ENCODE measurements at regions not wholly inside any gene's neighbourhood (a gene's known extent, or its start where the extent isn't known, plus 50 kb on each side); places are given as distances from the start of the nearest gene placed in this dataset.

- 94 to 95% methylated on average over 6 to 7 of the region's 7 CpGs for WGBS, 2 experiments
- no peak overlapping the region for H3K4me3 ChIP-seq (ENCODE audit: insufficient read depth, low read depth, low read length)
- H3K4me1 ChIP-seq (ENCODE audit: control insufficient read depth, insufficient read depth, low read length), result no peaks in the 10 kb centered on the region
- no peak overlapping the region for H3K27ac ChIP-seq (ENCODE audit: insufficient read depth, low read depth, low read length, poor library complexity, severe bottlenecking)
- H3K27me3 ChIP-seq (ENCODE audit: control insufficient read depth, insufficient read depth, low read length, poor library complexity, severe bottlenecking), result no peaks in the 10 kb centered on the region
- no peaks in the 10 kb centered on the region for H3K9me3 ChIP-seq (ENCODE audit: control insufficient read depth, low read length)
- H3K36me3 ChIP-seq (ENCODE audit: control insufficient read depth, insufficient read depth, low read length), result no peaks in the 10 kb centered on the region
Observed at GRCh38 chr15:58257776-58258325, 119.7 kb downstream of the AQP9 start.

GRCh38 chr15:58258501-58259292, 120.5 kb downstream of the AQP9 start:
- Histone ChIP-seq H3K27ac (ENCODE audit: insufficient read depth, low read depth, low read length, poor library complexity, severe bottlenecking) (no peak overlapping the region), H3K4me3 (ENCODE audit: insufficient read depth, low read depth, low read length) (no peak overlapping the region), H3K4me1 (ENCODE audit: control insufficient read depth, insufficient read depth, low read length) (no peaks in the 10 kb centered on the region), H3K36me3 (ENCODE audit: control insufficient read depth, insufficient read depth, low read length) (no peaks in the 10 kb centered on the region), H3K27me3 (ENCODE audit: control insufficient read depth, insufficient read depth, low read length, poor library complexity, severe bottlenecking) (no peaks in the 10 kb centered on the region), H3K9me3 (ENCODE audit: control insufficient read depth, low read length) (no peaks in the 10 kb centered on the region)
- 81 to 87% methylated on average over 5 to 7 of the region's 7 CpGs for WGBS, 2 experiments

GRCh38 chr15:58260205-58260724, 122.1 kb downstream of the AQP9 start:
- 46 to 49% methylated on average over 6 of the region's 6 CpGs for WGBS, 2 experiments

GRCh38 chr15:58260725-58261267, 122.6 kb downstream of the AQP9 start:
- no peak overlapping the region for H3K4me3 ChIP-seq (ENCODE audit: insufficient read depth, low read depth, low read length)
- no peaks in the 10 kb centered on the region for H3K9me3 ChIP-seq (ENCODE audit: control insufficient read depth, low read length)
- H3K27me3 ChIP-seq (ENCODE audit: control insufficient read depth, insufficient read depth, low read length, poor library complexity, severe bottlenecking), result no peaks in the 10 kb centered on the region
- H3K27ac ChIP-seq (ENCODE audit: insufficient read depth, low read depth, low read length, poor library complexity, severe bottlenecking), result no peak overlapping the region
- 92 to 97% methylated on average over 2 of the region's 2 CpGs for WGBS, 2 experiments
- no peaks in the 10 kb centered on the region for H3K4me1 ChIP-seq (ENCODE audit: control insufficient read depth, insufficient read depth, low read length)
- H3K36me3 ChIP-seq (ENCODE audit: control insufficient read depth, insufficient read depth, low read length), result no peaks in the 10 kb centered on the region

More at GRCh38 chr15:58260205-58260724, 122.1 kb downstream of the AQP9 start:
- Histone ChIP-seq H3K27ac (ENCODE audit: insufficient read depth, low read depth, low read length, poor library complexity, severe bottlenecking) (no peak overlapping the region), H3K27me3 (ENCODE audit: control insufficient read depth, insufficient read depth, low read length, poor library complexity, severe bottlenecking) (no peaks in the 10 kb centered on the region), H3K9me3 (ENCODE audit: control insufficient read depth, low read length) (no peaks in the 10 kb centered on the region), H3K36me3 (ENCODE audit: control insufficient read depth, insufficient read depth, low read length) (no peaks in the 10 kb centered on the region), H3K4me3 (ENCODE audit: insufficient read depth, low read depth, low read length) (no peak overlapping the region), H3K4me1 (ENCODE audit: control insufficient read depth, insufficient read depth, low read length) (no peaks in the 10 kb centered on the region)

GRCh38 chr15:58261368-58261767, 123.2 kb downstream of the AQP9 start:
- H3K9me3 ChIP-seq (ENCODE audit: control insufficient read depth, low read length), result no peaks in the 10 kb centered on the region
- no peaks in the 10 kb centered on the region for H3K27me3 ChIP-seq (ENCODE audit: control insufficient read depth, insufficient read depth, low read length, poor library complexity, severe bottlenecking)
- H3K4me1 ChIP-seq (ENCODE audit: control insufficient read depth, insufficient read depth, low read length), result no peaks in the 10 kb centered on the region
- H3K27ac ChIP-seq (ENCODE audit: insufficient read depth, low read depth, low read length, poor library complexity, severe bottlenecking), result no peak overlapping the region
- H3K4me3 ChIP-seq (ENCODE audit: insufficient read depth, low read depth, low read length), result no peak overlapping the region
- no peaks in the 10 kb centered on the region for H3K36me3 ChIP-seq (ENCODE audit: control insufficient read depth, insufficient read depth, low read length)
- 82 to 84% methylated on average over 5 of the region's 5 CpGs for WGBS, 2 experiments

DNA sequence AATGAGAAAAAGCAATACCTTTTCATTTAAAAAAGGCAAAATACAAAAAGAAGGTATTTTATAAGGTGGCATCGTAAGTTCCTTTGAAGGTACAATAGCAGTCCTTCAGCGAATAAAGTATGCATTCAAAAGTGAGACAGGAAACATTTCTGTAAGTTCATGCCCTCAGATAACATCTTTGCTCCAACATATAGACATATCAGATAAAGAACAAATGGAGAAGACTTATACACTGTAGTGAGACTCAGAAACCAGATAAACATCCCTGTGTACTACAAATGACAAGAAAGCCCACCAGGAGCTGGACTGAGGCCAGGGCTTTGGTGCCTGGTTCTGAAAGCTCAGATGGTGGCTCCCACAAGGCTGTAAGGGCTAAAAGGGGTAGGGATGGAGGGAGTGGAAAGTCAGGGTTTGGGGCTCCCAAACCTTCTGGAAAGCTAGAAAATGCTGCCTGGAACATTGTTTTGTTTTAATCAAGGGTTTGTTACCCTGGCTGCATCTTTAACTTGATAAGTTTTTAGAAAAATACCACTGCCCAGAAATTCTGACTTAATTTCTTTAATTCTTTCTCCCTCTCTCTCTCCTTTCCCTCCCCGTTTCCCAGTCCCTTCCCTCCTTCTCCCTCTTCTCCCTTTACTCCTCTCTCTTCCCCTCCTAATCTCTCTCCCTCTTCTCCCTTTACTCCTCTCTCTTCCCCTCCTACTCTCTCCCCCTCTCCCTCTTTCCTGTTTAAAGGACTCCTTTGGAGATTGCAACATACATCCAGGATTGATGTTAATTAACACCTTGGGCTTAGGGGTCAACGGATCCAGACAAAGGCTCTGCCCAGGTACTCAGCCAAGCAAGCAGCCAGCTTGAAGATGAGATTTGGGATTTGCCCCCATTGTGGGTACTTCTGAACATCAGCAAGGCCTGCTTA, 126.1 kb downstream of the AQP9 start:
- H3K4me1 ChIP-seq (ENCODE audit: control insufficient read depth, insufficient read depth, low read length), result no peaks in the 10 kb centered on the region
- no peaks in the 10 kb centered on the region for H3K27me3 ChIP-seq (ENCODE audit: control insufficient read depth, insufficient read depth, low read length, poor library complexity, severe bottlenecking)
- H3K27ac ChIP-seq (ENCODE audit: insufficient read depth, low read depth, low read length, poor library complexity, severe bottlenecking), result no peak overlapping the region
- no peaks in the 10 kb centered on the region for H3K36me3 ChIP-seq (ENCODE audit: control insufficient read depth, insufficient read depth, low read length)
- 88 to 89% methylated on average over 4 of the region's 4 CpGs for WGBS, 2 experiments
- H3K4me3 ChIP-seq (ENCODE audit: insufficient read depth, low read depth, low read length), result no peak overlapping the region
- no peaks in the 10 kb centered on the region for H3K9me3 ChIP-seq (ENCODE audit: control insufficient read depth, low read length)

- Histone ChIP-seq H3K27ac (ENCODE audit: insufficient read depth, low read depth, low read length, poor library complexity, severe bottlenecking) (no peak overlapping the region), H3K9me3 (ENCODE audit: control insufficient read depth, low read length) (no peaks in the 10 kb centered on the region), H3K36me3 (ENCODE audit: control insufficient read depth, insufficient read depth, low read length) (no peaks in the 10 kb centered on the region), H3K4me1 (ENCODE audit: control insufficient read depth, insufficient read depth, low read length) (no peaks in the 10 kb centered on the region), H3K27me3 (ENCODE audit: control insufficient read depth, insufficient read depth, low read length, poor library complexity, severe bottlenecking) (no peaks in the 10 kb centered on the region), H3K4me3 (ENCODE audit: insufficient read depth, low read depth, low read length) (no peak overlapping the region)
- WGBS, 2 experiments, result 93 to 97% methylated on average over 1 of the region's 1 CpG
Observed at GRCh38 chr15:58267051-58267450, 128.9 kb downstream of the AQP9 start.

- Histone ChIP-seq H3K4me1 (ENCODE audit: control insufficient read depth, insufficient read depth, low read length) (no peaks in the 10 kb centered on the region), H3K36me3 (ENCODE audit: control insufficient read depth, insufficient read depth, low read length) (no peaks in the 10 kb centered on the region), H3K4me3 (ENCODE audit: insufficient read depth, low read depth, low read length) (no peak overlapping the region), H3K27ac (ENCODE audit: insufficient read depth, low read depth, low read length, poor library complexity, severe bottlenecking) (no peak overlapping the region), H3K9me3 (ENCODE audit: control insufficient read depth, low read length) (no peaks in the 10 kb centered on the region), H3K27me3 (ENCODE audit: control insufficient read depth, insufficient read depth, low read length, poor library complexity, severe bottlenecking) (no peaks in the 10 kb centered on the region)
- 89 to 98% methylated on average over 3 to 4 of the region's 5 CpGs for WGBS, 2 experiments
Observed at GRCh38 chr15:58268746-58269267, 130.6 kb downstream of the AQP9 start.

DNA sequence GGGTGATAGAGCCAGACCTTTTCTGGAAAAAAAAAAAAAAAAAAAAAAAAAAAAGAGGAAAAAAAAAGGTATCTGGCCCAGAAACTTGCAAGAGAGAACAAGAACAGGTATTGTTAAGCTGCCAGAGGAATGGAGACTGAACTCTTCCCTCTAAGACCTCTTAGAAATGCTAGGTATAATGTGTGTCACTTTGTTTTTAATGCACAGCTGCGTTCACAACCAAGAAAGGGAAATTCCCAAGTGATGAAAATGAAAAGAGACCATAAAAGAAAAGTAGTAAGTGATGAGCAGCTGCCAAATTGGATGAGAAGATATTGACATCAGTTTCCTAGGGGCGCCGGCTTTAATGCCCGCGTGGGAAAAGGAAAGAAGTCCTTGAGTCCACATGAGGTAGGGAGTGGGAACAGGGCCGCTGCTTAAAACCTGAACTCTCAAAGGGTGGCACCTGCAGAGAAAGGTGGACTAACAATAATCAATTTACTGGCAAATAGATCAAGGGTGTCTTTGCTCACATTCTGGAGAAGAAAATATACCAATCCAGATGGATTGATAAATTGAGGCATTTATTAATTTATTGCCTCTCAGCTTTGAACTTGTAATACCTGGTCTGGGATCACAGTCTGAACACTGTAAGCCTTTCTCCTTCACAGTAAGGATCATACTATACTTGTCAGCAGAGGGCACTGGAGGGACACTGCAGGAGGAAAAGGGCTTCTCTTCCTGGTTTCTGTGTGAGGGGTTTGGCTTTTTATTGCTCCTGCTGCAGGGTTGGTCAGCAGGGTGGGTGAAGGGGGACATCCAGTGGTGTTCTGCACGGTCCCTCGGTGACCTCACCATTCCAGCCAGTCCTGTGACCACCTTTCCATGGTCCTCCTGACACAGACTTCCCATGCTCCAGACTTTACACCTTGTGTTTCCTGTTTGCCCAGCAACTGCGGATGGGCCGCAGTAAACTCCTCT, 131.6 kb downstream of the AQP9 start:
- H3K27me3 ChIP-seq (ENCODE audit: control insufficient read depth, insufficient read depth, low read length, poor library complexity, severe bottlenecking), result no peaks in the 10 kb centered on the region
- WGBS, 2 experiments, result 63% methylated on average over 10 of the region's 10 CpGs
- H3K27ac ChIP-seq (ENCODE audit: insufficient read depth, low read depth, low read length, poor library complexity, severe bottlenecking), result no peak overlapping the region
- no peak overlapping the region for H3K4me3 ChIP-seq (ENCODE audit: insufficient read depth, low read depth, low read length)
- H3K9me3 ChIP-seq (ENCODE audit: control insufficient read depth, low read length), result no peaks in the 10 kb centered on the region
- H3K36me3 ChIP-seq (ENCODE audit: control insufficient read depth, insufficient read depth, low read length), result no peaks in the 10 kb centered on the region
- H3K4me1 ChIP-seq (ENCODE audit: control insufficient read depth, insufficient read depth, low read length), result no peaks in the 10 kb centered on the region

Measured in ectodermal cell (in vitro differentiated cells).